HepG2 (cell line): ENCODE measurements at regions not wholly inside any gene's neighbourhood (a gene's known extent, or its start where the extent isn't known, plus 50 kb on each side); places are given as distances from the start of the nearest gene placed in this dataset.

Source experiments
- ATAC-seq: fragments of 200-7000 bp; cut with Tn5 transposase; 3 replicates; pipeline ENCODE4 v1.9.1; 2020; ENCODE audit warnings: mild to moderate bottlenecking, moderate library complexity
- BruUV-seq: library from RNA; stranded (reverse); fragments of 400-500 nt; replicated peaks from 2 replicates; lab custom pipeline; 2021; lab: Mats Ljungman, UMichigan
- CTCF ChIA-PET: fragments of 300-600 bp; formaldehyde crosslinking; extraction: SDS; loops from one replicate; lab custom pipeline; 2021; ENCODE audit warnings: low total read pairs, inconsistent platforms, low intra/inter-chr PET ratio; lab: Yijun Ruan, JAX
- POLR2A ChIA-PET: fragments of 350-600 bp; sonication (Branson Sonifier 250); formaldehyde crosslinking; loops from one replicate; lab custom pipeline; 2020; ENCODE audit warnings: antibody characterized with exemption, inconsistent platforms; lab: Yijun Ruan, JAX
- DNase-seq: peaks from one replicate; pipeline ENCODE4 v3.0.0-alpha.2; 2015; ENCODE audit warnings: low spot score
- FAIRE-seq: peaks from 3 replicates; lab custom pipeline; 2011; peaks lifted over from hg19 to GRCh38; lab: Jason Lieb, UNC
- H2AFZ ChIP-seq: one replicate; pipeline ENCODE4 v1.6.1; 2011; ENCODE audit warnings: low read length, inconsistent platforms
- H3K27ac ChIP-seq: fragments of 300-600 bp; 3 replicates; pipeline ENCODE4 v1.8.0; 2011; ENCODE audit warnings: mixed run types, mild to moderate bottlenecking, mixed read lengths, low read length, inconsistent platforms; ENCODE audit not compliant: insufficient read depth; ENCODE audit errors: extremely low read length
- H3K27me3 ChIP-seq, 2 experiments: fragments of 200-600 bp in 1 of 2; 2 replicates in 1 of 2; 3 replicates in 1 of 2; pipeline versions ENCODE4 v1.6.0 to v1.8.0; 2011; ENCODE audit warnings: low read length in 2 of 2, mild to moderate bottlenecking in 2 of 2, moderate library complexity in 2 of 2, inconsistent platforms in 1 of 2; ENCODE audit not compliant: insufficient read depth in 2 of 2, control insufficient read depth in 1 of 2
- H3K36me3 ChIP-seq, 2 experiments: fragments of 200-600 bp in 1 of 2; replicated peaks in 1 of 2; 2 replicates in 1 of 2; 3 replicates in 1 of 2; pipeline versions ENCODE4 v1.5.1 to v1.8.0; 2011; ENCODE audit warnings: low read length in 2 of 2, inconsistent platforms in 1 of 2; ENCODE audit not compliant: insufficient read depth in 2 of 2, control insufficient read depth in 1 of 2
- H3K4me1 ChIP-seq: 2 replicates; pipeline ENCODE4 v1.5.1; 2012; ENCODE audit warnings: low read length, inconsistent platforms; ENCODE audit not compliant: insufficient read depth
- H3K4me2 ChIP-seq: 2 replicates; pipeline ENCODE4 v1.6.0; 2011; ENCODE audit warnings: low read depth, low read length, inconsistent platforms
- H3K4me3 ChIP-seq, 3 experiments: fragments of 200-600 bp in 1 of 3; sonication (generic), shearing (Covaris generic) in 1 of 3; replicated peaks in 1 of 3; 2 replicates each; pipeline ENCODE4 v1.5.1; 2011 to 2016; ENCODE audit warnings: low read length in 3 of 3, inconsistent platforms in 2 of 3, low read depth in 2 of 3, mild to moderate bottlenecking in 2 of 3, control low read depth in 1 of 3, mixed read lengths in 1 of 3; ENCODE audit not compliant: insufficient read depth in 1 of 3
- H3K79me2 ChIP-seq: one replicate; pipeline ENCODE4 v1.6.1; 2011; ENCODE audit warnings: low read length, inconsistent platforms; ENCODE audit not compliant: insufficient read depth
- H3K9ac ChIP-seq: 2 replicates; pipeline ENCODE4 v1.6.0; 2011; ENCODE audit warnings: mild to moderate bottlenecking, low read depth, low read length, inconsistent platforms; ENCODE audit not compliant: insufficient read depth
- H3K9me3 ChIP-seq: 2 replicates; pipeline ENCODE4 v1.5.1; 2012; ENCODE audit warnings: mild to moderate bottlenecking, low read length
- H4K20me1 ChIP-seq: 2 replicates; pipeline ENCODE4 v1.6.0; 2011; ENCODE audit warnings: inconsistent platforms, mild to moderate bottlenecking, low read length, moderate library complexity; ENCODE audit not compliant: insufficient read depth
- ASH2L ChIP-seq: fragments of 300-600, 200-600 bp; sonication (generic); IDR thresholded peaks from 2 replicates; pipeline ENCODE4 v1.7.0; 2017; ENCODE audit warnings: low read depth, mild to moderate bottlenecking, moderate library complexity, mixed read lengths, low read length; ENCODE audit not compliant: insufficient read length
- KDM5A ChIP-seq: fragments of 200-600 bp; sonication (generic); IDR thresholded peaks from 2 replicates; pipeline ENCODE4 v1.7.0; 2018; ENCODE audit warnings: antibody characterized with exemption, mild to moderate bottlenecking, low read length, borderline replicate concordance
- MAFF ChIP-seq: IDR thresholded peaks from 2 replicates; pipeline ENCODE4 v1.6.1; 2011; ENCODE audit warnings: low read depth, low read length, improper control_type of control experiment
- MAFK ChIP-seq, 2 experiments: IDR thresholded peaks in 1 of 2; conservative IDR thresholded peaks in 1 of 2; 2 replicates each; pipeline ENCODE4 v1.6.1; 2011; ENCODE audit warnings: improper control_type of control experiment in 2 of 2, low read length in 2 of 2
- NCOA1 ChIP-seq: sonication (generic); formaldehyde crosslinking; IDR thresholded peaks from 2 replicates; pipeline ENCODE4 v1.9.0; 2021; ENCODE audit warnings: missing genetic modification reagents
- NFATC3 ChIP-seq: sonication (generic); formaldehyde crosslinking; IDR thresholded peaks from 2 replicates; pipeline ENCODE4 v1.5.1; 2020; ENCODE audit warnings: mild to moderate bottlenecking, missing genetic modification reagents
- NR2C2 ChIP-seq: sonication (generic); formaldehyde crosslinking; IDR thresholded peaks from 2 replicates; pipeline ENCODE4 v1.4.0; 2020; ENCODE audit warnings: missing genetic modification reagents, mild to moderate bottlenecking, moderate library complexity, borderline replicate concordance
- TOPORS ChIP-seq: sonication (generic); formaldehyde crosslinking; IDR thresholded peaks from 2 replicates; pipeline ENCODE4 v1.8.0; 2023; ENCODE audit warnings: mild to moderate bottlenecking, missing genetic modification reagents
- ZNF12 ChIP-seq: sonication (generic); formaldehyde crosslinking; IDR thresholded peaks from 2 replicates; pipeline ENCODE4 v1.5.0; 2020; ENCODE audit warnings: missing genetic modification reagents
- ZNF317 ChIP-seq: sonication (generic); formaldehyde crosslinking; IDR thresholded peaks from 2 replicates; pipeline ENCODE4 v1.5.0; 2020; ENCODE audit warnings: mild to moderate bottlenecking, missing genetic modification reagents
- ZNF510 ChIP-seq: sonication (generic); formaldehyde crosslinking; IDR thresholded peaks from 2 replicates; pipeline ENCODE4 v1.4.0; 2020; ENCODE audit warnings: low read depth, mild to moderate bottlenecking, missing genetic modification reagents
- ZNF547 ChIP-seq: sonication (generic); formaldehyde crosslinking; IDR thresholded peaks from 2 replicates; pipeline ENCODE4 v1.5.1; 2020; ENCODE audit warnings: mild to moderate bottlenecking, missing genetic modification reagents
- ZNF891 ChIP-seq: sonication (generic); formaldehyde crosslinking; IDR thresholded peaks from 2 replicates; pipeline ENCODE4 v1.5.0; 2020; ENCODE audit warnings: mild to moderate bottlenecking, missing genetic modification reagents
- WGBS: methylation state at CpG from one replicate; pipeline ENCODE4 v1.1.6; 2017; ENCODE audit warnings: low lambda C conversion rate; 5-methylcytosine and 5-hydroxymethylcytosine counted together
- in situ Hi-C: cut with HindIII; loops from 2 replicates; pipeline ENCODE4 v1.10.0; 2017; ENCODE audit warnings: low pct_unique_long_range_greater_than_20kb; ENCODE audit not compliant: extremely low pct_ligation_motif_present
- intact Hi-C: fragments of 100-400 bp; cut with micrococcal nuclease; formaldehyde crosslinking; loops from one replicate; pipeline ENCODE4 v1.10.0; 2022; ENCODE audit not compliant: unreplicated experiment
- TF ChIP-seq, protein P1 (sequence below): sonication (generic); formaldehyde crosslinking; IDR thresholded peaks from 2 replicates; pipeline ENCODE4 v1.5.0; 2020; ENCODE audit warnings: mild to moderate bottlenecking, missing genetic modification reagents, moderate library complexity
- TF ChIP-seq, protein P2 (sequence below): sonication (generic); formaldehyde crosslinking; IDR thresholded peaks from 2 replicates; pipeline ENCODE4 v1.4.0; 2020; ENCODE audit warnings: mild to moderate bottlenecking, missing genetic modification reagents
- TF ChIP-seq, protein P3 (sequence below): sonication (generic); formaldehyde crosslinking; IDR thresholded peaks from 2 replicates; pipeline ENCODE4 v1.8.0; 2022; ENCODE audit warnings: missing genetic modification reagents, mild to moderate bottlenecking, moderate library complexity, borderline replicate concordance
- TF ChIP-seq, protein P4 (sequence below): IDR thresholded peaks from 2 replicates; pipeline ENCODE4 v1.6.1; 2016; ENCODE audit warnings: control low read depth

DNA sequence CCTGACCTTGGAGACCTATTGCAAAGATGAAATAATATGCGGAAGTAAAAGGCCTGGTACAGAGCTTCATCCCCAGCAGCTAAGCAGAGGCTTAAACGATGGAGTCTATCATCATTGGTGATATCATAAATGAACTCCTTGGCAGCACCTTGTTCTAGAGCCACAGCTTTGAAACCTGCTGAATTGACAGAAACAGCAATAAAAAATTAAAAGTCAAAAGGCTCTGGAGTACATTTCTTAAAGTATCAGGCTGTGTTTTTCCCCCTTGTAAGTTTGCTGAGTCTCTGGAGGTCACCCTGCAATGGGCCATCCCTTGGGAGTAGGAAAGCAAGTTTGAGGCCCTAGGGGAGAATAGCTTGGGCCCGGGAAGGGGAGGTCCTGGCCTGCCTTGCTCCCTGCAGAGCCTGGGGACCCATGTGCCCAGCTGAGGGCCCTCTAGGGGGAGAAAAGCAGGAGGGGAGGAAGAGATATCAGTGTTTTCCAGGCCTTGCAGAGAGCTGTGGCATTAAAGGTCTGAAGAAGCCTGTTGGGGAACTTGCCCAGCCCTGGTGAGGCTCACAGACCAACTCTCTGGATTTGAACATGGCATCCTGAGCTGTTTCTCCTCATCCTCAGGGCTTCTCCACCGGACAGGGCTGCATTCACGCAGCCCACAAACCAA, 416.1 kb downstream of the ZNF536 start:
- H3K4me1 ChIP-seq, result no peaks in the 10 kb centered on the region
- 31% methylated on average over 3 of the region's 5 CpGs for WGBS
- ChIA-PET POLR2A (no interaction called here), CTCF (no interaction called here)
- intact Hi-C loops (loop anchor here (10.0 kb wide), 1 partner anchor 1437 kb away; no protein-coding TSS in a partner anchor), in situ Hi-C loops (no loop called here)
- no peak overlapping the region for H3K4me2 ChIP-seq
- no peaks in the 10 kb centered on the region for H3K79me2 ChIP-seq
- FAIRE-seq, result no peak
- DNase-seq, result no peak
- ATAC-seq, result no peak
- H3K9me3 ChIP-seq, result peaks cover 25% of the 10 kb centered on the region; the same call in 1 of the 2 replicates
- no peak overlapping the region for H3K9ac ChIP-seq
- H3K27me3 ChIP-seq, result no peaks in the 10 kb centered on the region
- BruUV-seq, result no TSS peak
- H3K4me3 ChIP-seq, result no peak overlapping the region
- no peaks in the 10 kb centered on the region for H4K20me1 ChIP-seq
- H3K36me3 ChIP-seq, result no peaks in the 10 kb centered on the region
- no peak overlapping the region for H2AFZ ChIP-seq
- H3K27ac ChIP-seq, result no peak overlapping the region
- TF ChIP-seq ZNF510 (no peak), ZNF317 (CRISPR knock-in tag) (no peak), KDM5A (no peak), NR2C2 (CRISPR knock-in tag) (no peak), MAFK (conservative IDR thresholded peaks at IDR 0.05 in 1 of 2, IDR thresholded peaks at IDR 0.05 in 1 of 2; ENCODE audit: low read length in 2 of 2) (peak; percentile 43 to 66; a peak in 3 of 4 replicates), ZNF547 (CRISPR knock-in tag) (no peak), ZNF12 (no peak), TOPORS (no peak), MAFF (peak; percentile 56), NCOA1 (CRISPR knock-in tag) (no peak), NFATC3 (CRISPR knock-in tag) (no peak), ASH2L (no peak), ZNF891 (CRISPR knock-in tag) (no peak)
- TF ChIP-seq, protein P1, sequence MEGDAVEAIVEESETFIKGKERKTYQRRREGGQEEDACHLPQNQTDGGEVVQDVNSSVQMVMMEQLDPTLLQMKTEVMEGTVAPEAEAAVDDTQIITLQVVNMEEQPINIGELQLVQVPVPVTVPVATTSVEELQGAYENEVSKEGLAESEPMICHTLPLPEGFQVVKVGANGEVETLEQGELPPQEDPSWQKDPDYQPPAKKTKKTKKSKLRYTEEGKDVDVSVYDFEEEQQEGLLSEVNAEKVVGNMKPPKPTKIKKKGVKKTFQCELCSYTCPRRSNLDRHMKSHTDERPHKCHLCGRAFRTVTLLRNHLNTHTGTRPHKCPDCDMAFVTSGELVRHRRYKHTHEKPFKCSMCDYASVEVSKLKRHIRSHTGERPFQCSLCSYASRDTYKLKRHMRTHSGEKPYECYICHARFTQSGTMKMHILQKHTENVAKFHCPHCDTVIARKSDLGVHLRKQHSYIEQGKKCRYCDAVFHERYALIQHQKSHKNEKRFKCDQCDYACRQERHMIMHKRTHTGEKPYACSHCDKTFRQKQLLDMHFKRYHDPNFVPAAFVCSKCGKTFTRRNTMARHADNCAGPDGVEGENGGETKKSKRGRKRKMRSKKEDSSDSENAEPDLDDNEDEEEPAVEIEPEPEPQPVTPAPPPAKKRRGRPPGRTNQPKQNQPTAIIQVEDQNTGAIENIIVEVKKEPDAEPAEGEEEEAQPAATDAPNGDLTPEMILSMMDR (CRISPR knock-in tag), result no peak
- TF ChIP-seq, protein P2, sequence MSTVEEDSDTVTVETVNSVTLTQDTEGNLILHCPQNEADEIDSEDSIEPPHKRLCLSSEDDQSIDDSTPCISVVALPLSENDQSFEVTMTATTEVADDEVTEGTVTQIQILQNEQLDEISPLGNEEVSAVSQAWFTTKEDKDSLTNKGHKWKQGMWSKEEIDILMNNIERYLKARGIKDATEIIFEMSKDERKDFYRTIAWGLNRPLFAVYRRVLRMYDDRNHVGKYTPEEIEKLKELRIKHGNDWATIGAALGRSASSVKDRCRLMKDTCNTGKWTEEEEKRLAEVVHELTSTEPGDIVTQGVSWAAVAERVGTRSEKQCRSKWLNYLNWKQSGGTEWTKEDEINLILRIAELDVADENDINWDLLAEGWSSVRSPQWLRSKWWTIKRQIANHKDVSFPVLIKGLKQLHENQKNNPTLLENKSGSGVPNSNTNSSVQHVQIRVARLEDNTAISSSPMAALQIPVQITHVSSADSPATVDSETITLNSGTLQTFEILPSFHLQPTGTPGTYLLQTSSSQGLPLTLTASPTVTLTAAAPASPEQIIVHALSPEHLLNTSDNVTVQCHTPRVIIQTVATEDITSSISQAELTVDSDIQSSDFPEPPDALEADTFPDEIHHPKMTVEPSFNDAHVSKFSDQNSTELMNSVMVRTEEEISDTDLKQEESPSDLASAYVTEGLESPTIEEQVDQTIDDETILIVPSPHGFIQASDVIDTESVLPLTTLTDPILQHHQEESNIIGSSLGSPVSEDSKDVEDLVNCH, result no peak
- TF ChIP-seq, protein P3, sequence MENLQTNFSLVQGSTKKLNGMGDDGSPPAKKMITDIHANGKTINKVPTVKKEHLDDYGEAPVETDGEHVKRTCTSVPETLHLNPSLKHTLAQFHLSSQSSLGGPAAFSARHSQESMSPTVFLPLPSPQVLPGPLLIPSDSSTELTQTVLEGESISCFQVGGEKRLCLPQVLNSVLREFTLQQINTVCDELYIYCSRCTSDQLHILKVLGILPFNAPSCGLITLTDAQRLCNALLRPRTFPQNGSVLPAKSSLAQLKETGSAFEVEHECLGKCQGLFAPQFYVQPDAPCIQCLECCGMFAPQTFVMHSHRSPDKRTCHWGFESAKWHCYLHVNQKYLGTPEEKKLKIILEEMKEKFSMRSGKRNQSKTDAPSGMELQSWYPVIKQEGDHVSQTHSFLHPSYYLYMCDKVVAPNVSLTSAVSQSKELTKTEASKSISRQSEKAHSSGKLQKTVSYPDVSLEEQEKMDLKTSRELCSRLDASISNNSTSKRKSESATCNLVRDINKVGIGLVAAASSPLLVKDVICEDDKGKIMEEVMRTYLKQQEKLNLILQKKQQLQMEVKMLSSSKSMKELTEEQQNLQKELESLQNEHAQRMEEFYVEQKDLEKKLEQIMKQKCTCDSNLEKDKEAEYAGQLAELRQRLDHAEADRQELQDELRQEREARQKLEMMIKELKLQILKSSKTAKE (CRISPR knock-in tag), result no peak
- TF ChIP-seq, protein P4, sequence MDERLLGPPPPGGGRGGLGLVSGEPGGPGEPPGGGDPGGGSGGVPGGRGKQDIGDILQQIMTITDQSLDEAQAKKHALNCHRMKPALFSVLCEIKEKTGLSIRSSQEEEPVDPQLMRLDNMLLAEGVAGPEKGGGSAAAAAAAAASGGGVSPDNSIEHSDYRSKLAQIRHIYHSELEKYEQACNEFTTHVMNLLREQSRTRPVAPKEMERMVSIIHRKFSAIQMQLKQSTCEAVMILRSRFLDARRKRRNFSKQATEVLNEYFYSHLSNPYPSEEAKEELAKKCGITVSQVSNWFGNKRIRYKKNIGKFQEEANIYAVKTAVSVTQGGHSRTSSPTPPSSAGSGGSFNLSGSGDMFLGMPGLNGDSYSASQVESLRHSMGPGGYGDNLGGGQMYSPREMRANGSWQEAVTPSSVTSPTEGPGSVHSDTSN, result no peak
